SHP77 treated with DMSO at 0.1 percent for 48 hours (cell line): ENCODE measurements at regions not wholly inside any gene's neighbourhood (a gene's known extent, or its start where the extent isn't known, plus 50 kb on each side); places are given as distances from the start of the nearest gene placed in this dataset.
"Not testable (repeated sequence)": the region's sequence is repeated elsewhere in the genome, so short reads cannot be mapped to it uniquely, and the experiment has no call there.

ENCODE experiments used
- DNase-seq: peaks from one replicate; lab custom pipeline; 2025; lab: John Stamatoyannopoulos, UW

DNA sequence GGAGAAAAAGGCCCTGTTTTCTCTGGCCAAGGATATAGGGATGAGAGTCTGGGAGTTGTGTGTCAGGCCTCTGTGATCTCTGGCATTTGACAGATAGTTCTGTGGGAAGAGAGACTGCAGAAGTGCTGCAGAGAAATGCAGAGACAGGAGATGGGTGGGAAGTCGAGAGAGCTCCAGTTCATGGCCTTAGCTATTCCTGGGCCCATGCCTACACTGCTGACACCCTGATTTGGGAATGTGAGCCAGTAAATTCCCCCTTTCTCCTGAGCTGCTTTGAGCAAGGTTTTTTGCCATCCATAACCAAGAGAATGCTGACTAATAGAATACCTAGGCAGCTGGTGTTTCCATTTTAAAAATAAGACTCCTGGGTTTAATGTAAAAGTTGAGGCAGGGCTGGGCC lies 59.3 kb downstream of the EBLN2 start:
- no peak for DNase-seq

- DNase-seq = no peak
Measured at GRCh38 chr3:73121669-73122331, 60.3 kb downstream of the EBLN2 start.

- no peak for DNase-seq
Measured at GRCh38 chr3:73134034-73134433, 72.6 kb downstream of the EBLN2 start.

DNA sequence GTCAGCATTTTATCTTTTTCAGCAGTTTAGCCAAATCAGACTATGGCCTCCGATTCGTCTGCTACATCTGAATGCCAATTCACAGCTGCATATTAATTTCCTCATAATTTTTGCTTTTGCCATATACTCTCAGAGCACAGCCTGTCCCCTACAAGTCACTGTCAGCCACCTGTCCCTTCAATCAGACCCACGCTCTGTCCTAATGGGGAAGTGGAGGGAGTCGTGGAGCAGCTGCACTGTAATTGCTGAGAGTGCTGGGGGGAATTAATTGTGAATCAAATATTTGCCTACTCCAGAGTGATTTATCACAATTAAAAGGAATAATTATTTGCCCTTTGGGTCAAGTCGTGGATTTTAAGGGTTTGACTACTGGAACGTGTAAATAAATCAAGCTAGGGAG lies 75.5 kb downstream of the EBLN2 start:
- no peak for DNase-seq

- DNase-seq = no peak
Measured at GRCh38 chr3:73137736-73138403, 76.4 kb downstream of the EBLN2 start.

GRCh38 chr3:73140772-73141442 lies 79.4 kb downstream of the EBLN2 start:
- DNase-seq = no peak

DNA sequence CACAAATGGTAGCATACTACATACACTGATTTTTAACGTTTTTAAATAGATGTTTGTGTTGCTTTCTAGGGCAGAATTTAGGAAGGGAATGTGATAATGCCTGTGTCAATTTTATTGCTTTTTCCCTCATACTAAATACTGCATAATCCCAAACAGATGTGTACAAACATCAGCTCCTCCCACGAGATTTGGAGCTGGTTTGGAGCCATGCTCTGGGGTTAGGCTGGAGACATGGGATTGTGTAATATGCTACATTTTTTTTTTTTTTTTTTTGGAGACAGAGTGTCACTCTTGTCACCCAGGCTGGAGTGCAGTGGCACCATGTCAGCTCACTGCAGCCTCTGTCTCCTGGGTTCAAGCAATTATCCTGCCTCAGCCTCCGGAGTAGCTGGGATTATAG lies 80.1 kb downstream of the EBLN2 start:
- no peak for DNase-seq

- no peak for DNase-seq
Measured at GRCh38 chr3:73143401-73143800, 81.9 kb downstream of the EBLN2 start.

DNA sequence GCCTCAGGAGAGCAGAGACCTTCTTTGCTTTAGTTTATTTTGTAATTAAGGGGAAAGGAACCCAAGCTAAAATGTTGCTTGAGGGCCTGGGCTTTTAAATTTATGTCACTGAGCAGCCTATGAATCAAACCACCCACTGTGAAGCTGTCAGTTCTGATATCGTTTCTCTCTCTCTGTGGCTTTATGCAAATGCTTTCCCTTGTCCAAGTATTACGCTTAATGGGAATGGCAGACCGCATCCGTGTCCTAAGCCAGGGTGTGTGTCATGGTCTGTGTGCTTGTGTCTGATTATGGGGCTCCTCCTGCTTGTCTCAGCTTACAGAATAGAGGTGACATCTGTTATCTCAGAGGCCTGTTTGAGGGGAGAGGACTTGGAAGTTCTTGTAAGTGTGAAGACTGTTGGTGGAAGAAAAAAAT lies 82.4 kb downstream of the EBLN2 start:
- no peak for DNase-seq

DNA sequence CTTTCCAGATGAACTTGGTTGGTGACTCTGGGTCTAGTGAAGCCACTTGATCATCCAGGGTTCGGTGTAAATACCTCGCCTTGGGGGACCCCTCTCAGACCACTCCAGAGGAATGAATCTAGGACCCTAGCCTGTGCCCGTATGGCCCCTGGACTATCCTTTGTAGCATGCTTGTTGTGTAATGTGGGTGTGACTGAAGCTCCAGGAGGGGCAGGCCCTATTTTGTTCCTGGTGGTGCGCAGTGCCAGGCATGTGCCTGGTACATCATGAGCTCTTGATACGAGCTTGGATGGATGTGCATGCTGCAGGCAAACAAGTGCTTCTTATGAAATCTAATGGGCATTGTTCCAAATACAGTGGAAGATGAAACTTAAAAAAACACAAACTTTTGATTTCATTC lies 82.8 kb downstream of the EBLN2 start:
- DNase-seq = no peak

DNA sequence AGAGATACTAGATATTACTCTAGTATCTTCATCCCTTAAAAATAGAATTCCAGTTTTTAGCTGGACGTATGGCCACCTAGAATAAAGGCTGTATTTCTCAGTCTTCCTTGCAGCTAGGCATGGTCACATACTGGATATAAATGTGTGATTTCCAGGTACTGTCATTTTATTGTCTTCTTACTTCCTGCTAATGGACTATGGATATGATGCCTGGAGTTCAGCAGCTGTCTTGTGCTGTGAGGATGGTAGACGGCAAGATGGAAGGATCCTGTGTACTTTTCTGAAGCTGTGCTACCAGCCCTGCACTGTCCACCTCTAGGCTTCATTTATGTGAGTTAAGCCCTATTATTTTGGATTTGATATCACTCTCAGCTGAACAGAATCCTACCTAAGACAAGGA lies 83.4 kb downstream of the EBLN2 start:
- no peak for DNase-seq

GRCh38 chr3:73147479-73147878 lies 86.0 kb downstream of the EBLN2 start:
- not testable (repeated sequence) for DNase-seq

GRCh38 chr3:73148206-73148605 lies 86.7 kb downstream of the EBLN2 start:
- DNase-seq = no peak

GRCh38 chr3:73148682-73149081 lies 87.2 kb downstream of the EBLN2 start:
- no peak for DNase-seq

DNA sequence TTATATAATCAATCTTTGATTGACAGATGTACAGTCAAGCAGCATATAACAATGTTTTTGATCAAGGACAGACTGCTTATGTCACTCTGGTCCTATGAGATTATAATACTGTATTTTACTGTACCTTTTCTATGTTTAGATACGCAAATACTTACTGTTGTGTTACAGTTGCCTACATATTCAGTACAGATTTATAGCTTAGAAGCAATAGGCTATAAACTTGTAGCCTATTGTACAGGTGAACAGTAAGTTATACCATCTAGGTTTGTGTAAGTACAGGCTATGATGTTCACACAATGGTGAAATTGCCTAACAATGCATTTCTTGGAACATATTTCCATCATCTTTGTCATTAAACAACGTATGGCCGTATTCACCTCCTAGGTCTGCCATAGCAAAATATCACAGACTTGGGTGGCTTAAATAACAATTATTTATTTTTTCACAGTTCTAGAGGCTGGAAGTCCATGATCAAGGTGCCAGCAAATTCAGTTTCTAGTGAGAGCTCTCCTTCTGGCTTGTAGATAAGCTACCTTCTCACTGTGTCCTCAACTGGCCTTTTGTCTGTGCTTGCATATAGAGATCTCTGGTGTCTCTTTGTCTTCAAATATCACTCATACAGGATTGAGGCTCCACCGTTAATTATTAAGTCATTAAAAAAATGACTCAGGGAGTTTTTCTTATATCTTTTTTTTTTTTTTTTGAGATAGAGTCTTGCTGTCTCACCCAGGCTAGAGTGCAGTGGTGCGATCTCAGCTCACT lies 89.1 kb downstream of the EBLN2 start:
- DNase-seq = no peak

GRCh38 chr3:73152571-73152970 lies 91.1 kb downstream of the EBLN2 start:
- not testable (repeated sequence) for DNase-seq

DNA sequence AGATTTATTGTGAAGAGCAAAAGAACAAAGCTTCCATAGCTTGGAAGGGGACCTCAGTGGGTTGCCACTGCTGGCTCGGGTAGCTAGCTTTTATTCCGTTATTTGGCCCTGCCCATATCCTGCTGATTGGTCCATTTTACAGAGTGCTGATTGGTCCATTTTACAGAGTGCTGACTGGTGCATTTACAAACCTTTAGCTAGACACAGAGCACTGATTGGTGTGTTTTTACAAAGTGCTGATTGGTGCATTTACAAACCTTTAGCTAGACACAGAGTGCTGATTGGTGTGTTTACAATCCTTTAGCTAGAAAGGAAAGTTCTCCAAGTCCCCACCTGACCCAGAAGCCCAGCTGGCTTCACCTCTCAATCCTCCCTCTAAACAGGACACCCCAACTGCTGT lies 91.6 kb downstream of the EBLN2 start:
- not testable (repeated sequence) for DNase-seq

DNA sequence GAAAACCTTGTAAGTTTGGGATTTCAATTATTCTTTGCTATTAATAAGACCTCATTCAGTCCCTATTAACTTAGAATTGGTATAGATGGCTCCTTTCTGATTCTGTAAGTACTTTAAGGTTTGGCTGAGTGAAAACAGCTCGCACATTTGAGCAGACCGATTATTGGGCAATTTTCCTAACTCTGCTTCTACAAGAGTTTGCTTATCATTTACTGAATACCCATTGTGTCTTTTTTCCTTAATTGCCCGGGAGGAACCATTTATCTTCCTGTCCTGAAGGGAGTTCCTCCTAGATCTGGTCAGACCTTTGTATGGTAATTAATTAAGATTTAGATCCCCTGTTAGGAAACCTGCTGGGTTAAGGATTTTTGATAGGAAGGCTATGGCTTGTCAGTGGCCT lies 92.8 kb downstream of the EBLN2 start:
- not testable (repeated sequence) for DNase-seq

- DNase-seq = not testable (repeated sequence)
Measured at GRCh38 chr3:73155441-73155840, 94.0 kb downstream of the EBLN2 start.

GRCh38 chr3:73164622-73165021 lies 103.2 kb downstream of the EBLN2 start:
- DNase-seq = no peak

GRCh38 chr3:73175698-73176097 lies 114.2 kb downstream of the EBLN2 start:
- DNase-seq = no peak

GRCh38 chr3:73176941-73177340 lies 115.5 kb downstream of the EBLN2 start:
- DNase-seq = no peak

DNA sequence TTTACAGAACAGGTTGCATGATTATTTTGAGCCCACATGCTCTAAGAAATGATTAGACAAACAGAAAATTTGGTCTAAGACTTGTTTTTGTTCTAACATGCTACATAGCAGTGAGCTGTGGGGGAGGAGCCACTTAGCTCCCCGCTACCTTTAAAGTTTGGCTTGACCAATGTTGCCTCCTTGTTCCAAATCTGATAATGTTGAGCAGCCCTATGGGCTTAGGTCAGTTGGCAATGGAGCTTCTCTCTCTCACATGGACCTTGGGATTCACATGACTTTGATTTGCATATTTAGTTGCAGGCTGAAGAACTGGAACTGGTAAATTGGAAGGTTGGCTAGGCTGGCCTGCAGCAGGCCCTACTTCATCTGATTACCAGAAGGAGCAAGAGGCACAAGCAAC lies 116.4 kb downstream of the EBLN2 start:
- no peak for DNase-seq
